Left ventricle myocardium inferior (tissue), 1 donor: ENCODE measurements at regions not wholly inside any gene's neighbourhood (a gene's known extent, or its start where the extent isn't known, plus 50 kb on each side); places are given as distances from the start of the nearest gene placed in this dataset.

Source experiments
- DNase-seq: peaks from one replicate; pipeline ENCODE4 v3.0.0-alpha.2; 2020
- H3K27ac ChIP-seq: fragments of 200-600 bp; replicated peaks from 2 replicates; pipeline ENCODE4 v1.8.0; 2021
- H3K27me3 ChIP-seq: fragments of 200-600 bp; 2 replicates; pipeline ENCODE4 v1.8.0; 2021; ENCODE audit warnings: low read depth
- H3K36me3 ChIP-seq: fragments of 200-600 bp; 2 replicates; pipeline ENCODE4 v1.8.0; 2021
- H3K4me1 ChIP-seq: fragments of 200-600 bp; 2 replicates; pipeline ENCODE4 v1.8.0; 2021
- H3K4me3 ChIP-seq: fragments of 200-600 bp; 2 replicates; pipeline ENCODE4 v1.8.0; 2021; ENCODE audit warnings: mild to moderate bottlenecking, moderate library complexity
- H3K9me3 ChIP-seq: fragments of 200-600 bp; replicated peaks from 2 replicates; pipeline ENCODE4 v1.8.0; 2021
- intact Hi-C: fragments of 100-400 bp; cut with micrococcal nuclease; formaldehyde crosslinking; loops from one replicate; pipeline ENCODE4 v1.11.0; 2022
- TF ChIP-seq, protein P1 (sequence below): fragments of 200-600 bp; IDR thresholded peaks from 2 replicates; pipeline ENCODE4 v1.8.0; 2021; ENCODE audit warnings: antibody characterized with exemption, mild to moderate bottlenecking, borderline replicate concordance
- donor health status: DM: no; HTN: yes; CAD: no; lungs with severe emphysema.

DNA sequence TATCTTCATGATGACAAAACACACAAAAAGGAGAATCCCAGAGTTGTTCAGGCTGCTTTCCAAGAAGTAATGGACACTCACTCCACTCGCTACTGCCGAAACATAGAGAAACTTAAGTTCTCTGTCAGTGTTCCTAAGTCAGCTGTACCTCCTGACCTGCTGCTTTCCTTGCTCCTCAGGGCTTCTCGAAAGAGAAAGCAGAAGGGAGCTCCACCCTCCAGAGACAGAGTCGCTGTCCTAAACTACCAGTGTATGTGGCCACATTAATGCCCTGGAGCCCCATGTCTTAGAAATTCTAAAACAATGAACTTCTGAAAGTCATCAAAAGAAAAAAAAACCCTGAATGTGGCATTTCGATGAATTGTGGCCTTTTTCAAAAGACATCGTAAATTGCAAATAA is 390.8 kb upstream of the MON1B start:
- Histone ChIP-seq H3K27me3 (no peaks in the 10 kb centered on the region), H3K9me3 (no peaks in the 10 kb centered on the region), H3K36me3 (no peaks in the 10 kb centered on the region), H3K4me3 (no peak overlapping the region), H3K27ac (no peak overlapping the region), H3K4me1 (no peaks in the 10 kb centered on the region)
- TF ChIP-seq, protein P1, sequence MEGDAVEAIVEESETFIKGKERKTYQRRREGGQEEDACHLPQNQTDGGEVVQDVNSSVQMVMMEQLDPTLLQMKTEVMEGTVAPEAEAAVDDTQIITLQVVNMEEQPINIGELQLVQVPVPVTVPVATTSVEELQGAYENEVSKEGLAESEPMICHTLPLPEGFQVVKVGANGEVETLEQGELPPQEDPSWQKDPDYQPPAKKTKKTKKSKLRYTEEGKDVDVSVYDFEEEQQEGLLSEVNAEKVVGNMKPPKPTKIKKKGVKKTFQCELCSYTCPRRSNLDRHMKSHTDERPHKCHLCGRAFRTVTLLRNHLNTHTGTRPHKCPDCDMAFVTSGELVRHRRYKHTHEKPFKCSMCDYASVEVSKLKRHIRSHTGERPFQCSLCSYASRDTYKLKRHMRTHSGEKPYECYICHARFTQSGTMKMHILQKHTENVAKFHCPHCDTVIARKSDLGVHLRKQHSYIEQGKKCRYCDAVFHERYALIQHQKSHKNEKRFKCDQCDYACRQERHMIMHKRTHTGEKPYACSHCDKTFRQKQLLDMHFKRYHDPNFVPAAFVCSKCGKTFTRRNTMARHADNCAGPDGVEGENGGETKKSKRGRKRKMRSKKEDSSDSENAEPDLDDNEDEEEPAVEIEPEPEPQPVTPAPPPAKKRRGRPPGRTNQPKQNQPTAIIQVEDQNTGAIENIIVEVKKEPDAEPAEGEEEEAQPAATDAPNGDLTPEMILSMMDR, result no peak
- DNase-seq, result no peak
- intact Hi-C loops, result no loop called here

DNA sequence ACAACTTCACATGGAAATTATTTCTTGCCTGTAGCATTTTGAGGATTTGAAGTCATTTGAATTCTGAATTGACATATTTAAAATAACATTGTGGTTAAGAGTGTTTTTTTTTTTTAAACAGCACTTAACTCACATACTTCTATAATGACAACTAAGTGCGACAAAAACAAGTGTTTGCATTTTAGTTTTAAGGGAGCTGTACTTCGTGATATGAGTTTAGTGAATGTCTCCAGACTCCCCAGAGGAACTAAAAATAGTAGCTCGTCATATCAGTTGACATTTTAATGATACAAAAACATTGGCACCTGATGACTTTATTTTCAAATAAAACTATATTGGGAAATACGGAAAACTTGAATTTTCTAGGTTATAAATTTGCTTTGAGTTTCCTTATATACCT is 389.6 kb upstream of the MON1B start:
- Histone ChIP-seq H3K4me1 (no peaks in the 10 kb centered on the region), H3K27ac (no peak overlapping the region), H3K36me3 (no peaks in the 10 kb centered on the region), H3K4me3 (no peak overlapping the region), H3K27me3 (no peaks in the 10 kb centered on the region), H3K9me3 (no peaks in the 10 kb centered on the region)
- intact Hi-C loops, result no loop called here
- no peak for DNase-seq
- TF ChIP-seq, protein P1, result no peak

DNA sequence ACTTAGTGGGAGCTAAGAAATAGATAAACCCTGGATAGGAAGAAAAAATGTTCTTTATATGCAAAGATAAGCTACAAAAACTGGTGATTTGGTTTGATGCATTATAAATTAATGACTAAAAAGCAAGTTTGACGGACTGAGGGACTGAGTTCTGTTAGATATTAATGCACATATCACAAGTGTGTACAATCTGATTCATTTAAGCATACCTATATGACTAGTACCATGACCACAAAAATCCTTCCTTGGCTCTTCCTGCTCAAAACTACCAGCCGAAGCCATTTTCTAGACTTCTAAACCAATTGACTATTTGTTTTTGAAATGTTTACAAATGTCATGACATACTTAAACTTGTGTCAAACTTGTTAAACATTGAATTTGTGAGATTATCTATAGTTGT is 374.5 kb upstream of the MON1B start:
- H3K4me1 ChIP-seq, result no peaks in the 10 kb centered on the region
- intact Hi-C loops, result no loop called here
- H3K27ac ChIP-seq, result no peak overlapping the region
- DNase-seq, result no peak
- no peaks in the 10 kb centered on the region for H3K36me3 ChIP-seq
- H3K27me3 ChIP-seq, result no peaks in the 10 kb centered on the region
- TF ChIP-seq, protein P1, result no peak
- no peak overlapping the region for H3K4me3 ChIP-seq
- peaks cover 5% of the 10 kb centered on the region for H3K9me3 ChIP-seq

DNA sequence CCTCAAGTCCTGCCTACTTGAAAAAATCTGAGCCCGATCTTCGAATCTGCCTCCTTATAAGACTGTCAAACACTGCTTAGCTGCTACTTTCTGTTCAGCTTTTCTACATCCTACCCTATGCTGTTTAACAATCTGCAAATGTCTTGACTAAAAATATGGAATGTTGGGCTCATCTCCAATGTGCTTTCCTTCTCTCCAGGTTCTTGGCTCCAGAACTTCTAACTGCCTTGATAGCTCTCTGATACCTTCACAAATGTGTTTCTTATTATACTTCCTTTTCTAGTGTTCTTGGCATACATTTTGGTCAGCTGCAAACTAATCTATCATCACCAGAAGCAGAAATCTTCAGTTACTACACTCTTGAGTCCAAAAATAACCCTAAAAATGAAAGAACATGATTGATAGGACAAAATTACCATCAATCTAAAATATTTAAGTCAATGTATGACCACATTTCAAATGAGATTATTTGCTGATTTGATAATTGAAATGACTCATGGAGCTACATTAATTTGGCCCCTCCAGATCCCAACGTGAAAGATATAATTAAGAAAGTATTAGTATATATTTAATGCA is 372.3 kb upstream of the MON1B start:
- Histone ChIP-seq H3K36me3 (no peaks in the 10 kb centered on the region), H3K9me3 (no peaks in the 10 kb centered on the region), H3K27me3 (no peaks in the 10 kb centered on the region), H3K27ac (no peak overlapping the region), H3K4me1 (no peaks in the 10 kb centered on the region), H3K4me3 (no peak overlapping the region)
- DNase-seq, result no peak
- TF ChIP-seq, protein P1, result no peak
- intact Hi-C loops, result no loop called here

DNA sequence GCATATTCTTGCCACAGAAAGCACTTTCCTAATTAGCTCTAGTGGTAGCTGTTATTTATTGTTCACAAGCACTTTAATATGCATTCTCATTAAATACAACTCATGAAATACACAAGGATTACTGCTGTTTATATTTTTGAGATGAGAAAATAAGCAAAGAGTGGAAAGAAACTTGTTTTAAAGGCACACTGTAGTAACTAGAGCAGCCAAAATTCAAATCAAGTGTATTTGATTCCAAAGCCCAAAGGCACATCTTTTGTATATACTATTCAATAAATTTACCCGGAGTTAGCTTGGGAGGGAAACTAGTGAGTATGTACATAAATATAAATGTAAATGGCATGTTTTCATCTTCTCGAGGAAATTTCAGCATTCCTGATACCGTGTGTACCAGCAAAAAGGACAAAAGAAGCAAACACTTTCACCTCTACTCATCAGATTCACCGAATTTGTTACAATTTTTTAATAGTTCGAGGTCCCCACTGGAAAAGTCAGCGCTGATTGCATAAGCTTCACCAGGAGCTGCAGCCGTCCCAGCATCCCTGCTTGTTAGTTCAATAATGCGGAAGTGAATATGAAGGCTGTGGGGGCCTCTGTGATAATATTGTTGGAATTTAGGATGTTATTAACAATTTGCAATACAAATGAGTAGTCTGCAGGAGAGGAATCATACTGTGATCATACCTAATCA is 371.6 kb upstream of the MON1B start:
- TF ChIP-seq, protein P1, result no peak
- Histone ChIP-seq H3K4me1 (no peaks in the 10 kb centered on the region), H3K4me3 (no peak overlapping the region), H3K9me3 (no peaks in the 10 kb centered on the region), H3K27me3 (no peaks in the 10 kb centered on the region), H3K36me3 (no peaks in the 10 kb centered on the region), H3K27ac (no peak overlapping the region)
- intact Hi-C loops, result no loop called here
- no peak for DNase-seq
